ENCODE measurements at regions not wholly inside any gene's neighbourhood (a gene's known extent, or its start where the extent isn't known, plus 50 kb on each side); places are given as distances from the start of the nearest gene placed in this dataset.

DNA sequence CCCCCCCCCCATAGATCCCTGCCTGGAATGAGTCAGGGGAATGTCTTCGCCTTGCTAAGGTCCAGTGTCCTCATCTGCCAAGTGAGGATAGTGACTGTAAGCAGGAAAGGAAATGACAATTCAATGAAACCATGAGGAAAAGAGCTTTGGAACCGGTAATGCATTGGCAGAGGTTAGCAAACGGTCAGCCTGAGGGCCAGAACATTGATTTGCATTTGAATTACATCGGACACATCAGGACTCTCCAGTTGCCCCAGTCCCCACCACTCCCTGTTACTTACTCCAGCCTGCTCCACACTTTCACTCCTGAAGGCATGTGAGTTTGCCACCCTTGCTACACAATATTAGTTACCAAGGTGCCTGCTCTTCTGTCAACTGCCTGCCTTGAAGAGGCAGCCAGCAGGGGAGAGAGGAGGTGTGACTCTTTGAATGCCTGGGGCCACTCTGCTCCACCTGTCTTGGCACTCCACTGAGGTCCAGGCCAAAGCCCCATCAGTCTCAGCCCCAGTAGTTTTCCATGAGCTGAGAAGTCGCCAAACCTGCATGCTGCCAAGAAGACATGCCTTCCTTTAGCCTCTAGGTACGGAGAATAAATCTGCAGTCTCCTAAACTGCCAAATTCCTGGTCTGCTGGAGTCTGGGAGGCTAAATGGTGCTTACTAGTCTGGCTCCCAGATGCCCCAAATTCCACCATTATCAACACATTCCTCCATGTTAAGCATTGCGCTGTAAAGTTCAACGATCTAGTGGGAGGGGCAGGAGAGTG lies 191.7 kb upstream of the TLE3 start:
- no peak for DNase-seq

DNA sequence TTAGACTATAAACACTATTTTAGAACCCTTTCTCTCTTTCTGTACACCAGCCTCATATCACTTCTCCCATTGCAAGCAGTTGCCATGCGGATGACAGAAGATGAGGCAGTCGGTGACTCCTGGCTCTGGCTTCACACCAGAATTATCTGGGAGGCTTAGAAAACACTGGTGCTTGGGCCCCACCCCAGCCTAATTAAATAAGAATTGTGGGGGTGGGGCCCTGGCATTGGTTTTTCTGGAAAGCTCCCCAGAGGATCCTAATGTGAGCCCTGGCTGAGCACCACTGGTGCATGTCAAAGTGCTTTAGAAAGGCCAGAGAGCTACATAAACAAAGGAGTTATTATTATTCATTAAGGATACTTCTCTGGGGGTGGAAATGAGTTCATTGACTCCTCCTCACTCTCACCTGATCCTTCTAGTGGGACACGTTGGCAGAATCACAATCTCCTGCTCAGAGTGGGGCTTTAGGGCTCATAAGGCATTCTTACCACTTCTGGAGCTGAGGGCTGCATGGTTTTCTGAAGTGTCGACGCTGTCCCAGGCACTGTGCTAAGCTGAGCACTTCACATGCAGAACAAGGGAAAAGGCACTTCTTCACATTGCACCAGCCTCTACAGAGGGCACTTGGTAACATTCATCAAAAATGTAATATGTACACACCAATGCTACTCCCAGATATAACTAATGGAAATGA lies 188.5 kb upstream of the TLE3 start:
- DNase-seq, result no peak

DNA sequence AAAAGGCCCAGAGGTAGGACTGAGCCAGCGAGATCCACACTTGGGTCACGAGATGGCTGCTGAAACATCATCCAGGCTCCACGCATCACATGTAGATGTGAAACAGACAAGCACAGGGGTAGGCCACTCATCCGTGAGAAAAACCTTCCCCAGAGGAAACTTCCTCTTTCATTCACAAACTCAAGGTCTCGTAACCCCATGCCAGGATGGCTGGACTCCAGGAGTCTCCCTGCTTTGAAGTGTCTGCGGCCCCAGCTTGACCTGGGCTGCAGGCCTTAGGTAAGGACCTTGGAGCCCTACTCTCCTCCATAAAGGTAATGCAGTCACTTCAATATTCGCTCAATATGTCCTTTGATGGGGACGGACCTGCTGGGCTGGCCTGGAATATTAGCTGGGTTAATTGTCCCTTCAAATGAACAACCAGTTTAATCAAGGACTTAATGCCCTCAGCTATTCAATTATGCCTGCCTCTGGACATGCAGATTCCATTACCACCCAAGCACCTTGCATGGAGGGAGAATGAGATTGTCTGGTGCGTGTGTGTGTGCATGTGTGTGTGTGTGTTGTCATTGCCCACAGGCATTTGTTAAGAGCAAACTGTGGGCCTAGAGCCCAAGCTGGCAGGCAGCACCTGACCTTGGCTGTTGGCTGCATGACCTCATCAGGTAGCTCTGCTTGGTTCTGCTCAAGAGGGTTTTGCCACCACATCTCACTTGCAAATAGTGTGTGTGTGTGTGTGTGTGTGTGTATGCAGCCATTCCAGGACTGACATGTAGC lies 186.9 kb upstream of the TLE3 start:
- DNase-seq, result peak in 5 of 56 donors; percentile 18 to 51 (median 26)

DNA sequence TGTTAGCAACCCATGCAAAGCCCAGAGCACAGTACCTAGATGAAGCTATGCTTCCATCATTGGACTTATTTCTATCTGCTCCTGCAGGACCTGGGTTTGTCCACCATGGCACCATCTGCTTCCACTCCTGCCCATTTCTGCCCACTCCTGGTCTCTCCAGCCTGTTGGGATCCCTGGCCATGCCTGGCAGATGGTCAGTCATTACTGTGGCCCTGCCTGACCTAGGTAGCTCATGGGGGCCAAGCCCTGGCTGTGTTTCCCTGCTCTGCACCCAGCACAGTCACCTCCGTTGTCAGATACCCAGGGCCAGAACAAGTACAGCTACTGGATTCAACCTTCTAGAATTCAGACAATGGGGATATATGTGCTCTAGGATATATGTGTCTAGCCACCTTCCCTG lies 185.8 kb upstream of the TLE3 start:
- no peak for DNase-seq

DNA sequence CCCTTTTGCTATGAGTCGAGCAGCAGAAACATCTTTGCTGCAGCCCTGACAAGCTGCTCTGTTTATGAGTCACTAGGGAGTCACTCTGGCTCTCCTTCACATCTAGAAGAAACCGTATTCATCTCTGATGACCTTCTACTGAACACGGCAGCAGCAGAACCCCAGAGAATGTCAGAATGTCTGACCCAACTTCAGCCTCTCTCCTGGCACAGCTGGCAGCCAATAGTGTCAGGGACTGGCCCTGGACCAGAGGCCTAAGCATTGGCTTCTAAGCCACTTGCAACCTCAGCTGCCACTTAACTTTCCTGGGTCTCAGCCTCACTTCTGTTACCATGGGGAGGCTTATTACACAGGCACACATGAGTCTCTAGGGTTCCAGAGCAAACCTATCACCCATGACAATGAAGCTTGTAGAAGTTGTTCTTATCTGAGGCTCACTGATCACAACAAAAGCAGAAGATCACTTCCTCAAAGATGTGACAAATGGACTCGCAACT lies 184.1 kb upstream of the TLE3 start:
- DNase-seq, result no peak

DNA sequence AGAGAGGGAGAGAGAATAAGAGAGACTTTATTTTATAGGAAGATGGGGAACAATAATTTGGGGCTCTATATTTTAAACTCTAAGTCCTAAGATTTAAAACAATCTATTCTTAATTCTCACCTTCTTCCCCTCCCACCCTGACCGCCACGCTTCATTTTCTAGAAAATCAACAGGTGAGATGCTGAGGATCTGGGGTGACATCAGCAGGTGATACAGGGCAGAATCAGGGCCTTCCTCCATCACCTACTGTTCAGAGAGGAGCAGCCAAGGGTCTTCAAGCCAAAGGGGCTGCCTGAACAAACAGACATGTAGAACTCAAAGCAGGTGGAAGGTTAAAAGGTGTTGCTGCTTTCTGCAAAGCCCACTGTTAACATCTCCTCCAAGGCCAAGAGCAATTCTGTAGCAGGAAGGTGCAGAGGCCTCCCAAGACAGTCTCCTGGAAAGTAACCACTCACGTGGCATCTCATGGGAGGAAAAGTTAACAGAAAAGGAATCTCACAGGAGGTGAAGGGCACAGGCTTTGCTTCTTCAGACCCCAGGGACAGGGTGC lies 183.6 kb upstream of the TLE3 start:
- no peak for DNase-seq

DNA sequence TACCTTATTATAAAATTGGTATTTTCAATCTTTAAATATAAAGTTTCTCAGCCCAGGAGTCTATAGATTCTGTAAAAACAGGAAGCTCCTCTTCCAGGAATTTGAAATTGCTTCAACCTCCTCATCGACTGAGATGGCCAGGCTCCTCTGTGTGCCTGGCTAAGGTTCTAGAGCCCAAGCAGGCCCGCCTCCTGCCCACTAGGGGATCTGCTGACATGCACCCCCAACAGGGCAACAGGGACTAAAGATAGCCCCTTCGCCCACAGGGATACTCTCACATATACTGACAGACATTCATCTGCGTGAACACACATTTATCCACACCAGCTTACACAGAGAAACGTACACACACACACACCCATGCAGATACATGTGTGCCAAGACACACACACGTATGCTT lies 183.1 kb upstream of the TLE3 start:
- DNase-seq, result no peak

DNA sequence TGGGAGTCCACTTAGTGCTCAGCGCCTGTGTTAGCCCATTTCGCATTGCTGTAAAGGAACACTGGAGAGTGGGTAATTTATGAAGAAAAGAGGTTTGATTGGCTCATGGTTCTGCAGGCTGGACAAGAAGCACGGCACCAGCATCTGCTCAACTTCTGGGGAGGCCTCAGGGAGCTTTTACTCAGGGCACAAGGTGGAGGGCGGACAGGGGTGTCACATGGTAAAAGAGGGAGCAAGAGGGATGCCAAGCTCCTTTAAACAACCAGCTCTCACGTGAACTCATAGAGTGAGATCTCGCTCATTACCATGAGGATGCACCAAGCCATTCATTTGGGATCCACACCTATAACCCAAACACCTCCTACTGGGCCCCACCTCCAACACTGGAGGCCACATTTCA lies 181.4 kb upstream of the TLE3 start:
- DNase-seq, result no peak

DNA sequence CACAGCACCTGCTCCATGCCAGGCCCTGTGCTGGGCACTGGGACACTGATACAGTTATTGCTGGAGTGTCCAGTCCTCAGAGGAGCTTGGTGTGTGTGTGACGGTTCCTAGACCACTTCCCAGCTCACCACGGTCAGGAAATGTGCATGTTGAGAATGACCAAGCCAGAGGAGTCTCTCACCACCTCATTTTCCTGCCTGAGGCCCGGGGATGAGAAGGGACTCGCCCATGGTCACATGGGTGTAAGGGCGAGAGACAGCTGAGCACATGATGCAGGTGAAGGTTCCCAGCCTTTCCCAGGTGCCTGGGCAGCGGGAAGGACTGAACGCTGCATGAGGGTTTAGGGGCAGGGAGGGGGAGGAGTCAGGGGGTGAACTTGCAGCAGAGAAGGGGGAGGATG lies 180.9 kb upstream of the TLE3 start:
- DNase-seq, result no peak

DNA sequence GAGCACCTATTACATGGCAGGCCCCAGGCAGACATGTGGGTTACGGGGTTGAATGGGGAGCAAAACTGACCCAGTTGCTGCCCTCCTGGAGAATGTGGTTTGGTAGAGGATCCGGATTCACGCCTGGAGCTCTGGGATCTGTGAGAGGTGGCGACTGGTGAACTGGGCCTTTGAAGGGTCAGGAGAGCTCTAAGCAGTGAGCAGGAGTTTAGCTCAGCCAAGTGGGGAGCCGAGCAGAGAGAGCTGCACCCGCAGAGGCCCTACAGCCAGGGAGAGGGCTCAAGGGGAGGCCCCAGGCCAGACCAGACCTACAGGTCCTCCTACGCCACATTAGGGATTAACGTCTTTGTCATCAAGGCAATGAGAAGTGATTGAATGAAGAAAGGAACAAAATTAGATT lies 179.8 kb upstream of the TLE3 start:
- DNase-seq, result no peak

DNA sequence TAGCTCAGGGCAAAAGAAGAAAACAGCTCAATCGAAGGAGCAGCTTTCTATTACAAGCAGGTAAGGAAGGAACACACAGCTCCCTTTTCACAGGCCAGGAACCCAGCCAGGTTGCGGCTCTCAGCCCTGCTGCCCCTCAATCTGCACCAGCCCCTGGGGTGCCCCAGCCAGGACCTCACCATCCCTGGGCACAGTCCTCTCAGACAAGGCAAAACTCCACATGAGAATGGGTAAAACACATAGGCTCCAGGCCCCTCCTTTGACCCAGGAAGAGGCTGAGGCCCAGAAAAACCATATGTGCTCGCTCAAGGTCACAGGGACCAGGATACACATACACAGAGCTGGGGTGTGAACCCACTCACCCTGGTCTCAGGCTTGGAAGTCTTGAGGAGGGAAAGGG lies 178.7 kb upstream of the TLE3 start:
- DNase-seq, result no peak

DNA sequence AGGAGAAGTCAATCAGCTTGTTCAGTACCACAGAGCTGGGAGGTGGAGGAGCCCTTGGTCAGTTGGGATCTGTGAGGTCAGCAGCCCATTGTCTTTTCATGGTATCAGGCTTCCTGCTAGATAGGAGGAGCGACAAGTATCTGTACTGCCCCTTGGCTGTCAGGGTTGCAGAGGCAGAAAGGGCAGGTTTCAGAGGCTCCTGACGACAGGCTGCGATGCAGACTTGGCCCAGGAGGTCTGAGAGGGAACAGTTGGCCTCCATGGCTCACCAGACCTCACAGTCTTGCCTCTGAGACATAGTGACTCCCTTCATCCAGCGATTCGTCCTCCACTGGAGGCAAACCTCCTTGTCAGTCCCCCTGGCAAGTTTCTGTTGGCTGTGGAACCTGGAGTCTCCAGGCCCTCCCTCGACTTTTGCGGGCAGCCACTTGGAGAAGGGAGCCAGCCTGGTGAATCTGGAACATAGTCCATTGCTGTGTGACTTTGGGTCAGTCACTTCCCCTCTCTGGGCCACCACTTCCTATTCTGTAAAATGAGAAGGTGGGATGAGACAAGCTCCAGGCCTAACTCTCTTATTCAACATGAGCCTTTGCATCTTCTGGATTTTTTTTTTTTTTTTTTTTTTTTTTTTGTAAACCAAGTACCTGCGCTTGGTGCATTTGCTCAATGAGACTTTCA lies 177.9 kb upstream of the TLE3 start:
- no peak for DNase-seq

DNA sequence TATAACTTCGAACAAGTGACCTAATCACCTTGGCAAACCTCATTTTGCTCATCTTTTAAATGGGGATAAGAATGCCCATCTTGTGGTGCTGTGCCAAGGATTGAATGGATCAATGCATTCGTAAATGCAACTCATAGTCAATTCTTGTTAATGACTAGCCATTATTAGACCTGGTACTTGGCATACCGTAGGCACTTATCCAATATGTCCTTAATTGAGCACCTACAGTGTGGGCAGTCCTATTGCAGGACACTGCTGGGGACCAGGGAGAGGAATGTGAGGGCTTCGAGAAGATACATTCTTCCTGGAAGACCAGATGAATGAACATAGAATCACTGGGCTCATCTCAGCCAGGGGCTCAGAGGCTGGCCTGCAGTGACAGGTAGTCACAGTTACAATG lies 177.2 kb upstream of the TLE3 start:
- DNase-seq, result no peak

DNA sequence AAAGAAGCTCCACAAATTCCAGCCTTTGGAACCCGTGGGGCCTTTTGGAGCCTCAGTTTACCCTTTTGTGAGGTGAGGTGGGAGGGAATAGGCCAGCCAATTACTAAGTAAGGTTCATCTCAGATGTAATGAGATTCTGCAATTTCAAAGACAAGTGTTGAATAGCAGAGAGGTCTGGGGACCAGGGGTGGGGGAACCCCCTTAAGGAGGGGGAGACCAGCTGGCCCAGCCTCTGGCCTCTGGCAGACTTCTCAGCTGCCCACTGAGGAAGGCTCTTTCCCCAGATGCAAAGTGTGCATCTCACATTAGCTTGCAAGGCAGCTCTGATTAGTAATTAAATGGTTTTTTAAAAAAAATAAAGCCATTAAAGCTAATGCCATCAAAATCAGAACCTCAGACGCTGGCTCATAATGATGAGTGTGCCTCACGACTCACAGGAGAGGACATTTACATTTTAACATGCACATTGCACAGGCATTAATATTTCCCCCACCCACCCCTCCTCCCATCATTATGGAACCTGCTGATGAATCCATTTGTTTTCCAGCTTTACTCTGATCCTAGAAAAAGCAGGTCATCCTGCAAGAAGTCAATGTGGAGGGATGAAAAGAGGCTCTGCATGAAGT lies 176.7 kb upstream of the TLE3 start:
- no peak for DNase-seq

DNA sequence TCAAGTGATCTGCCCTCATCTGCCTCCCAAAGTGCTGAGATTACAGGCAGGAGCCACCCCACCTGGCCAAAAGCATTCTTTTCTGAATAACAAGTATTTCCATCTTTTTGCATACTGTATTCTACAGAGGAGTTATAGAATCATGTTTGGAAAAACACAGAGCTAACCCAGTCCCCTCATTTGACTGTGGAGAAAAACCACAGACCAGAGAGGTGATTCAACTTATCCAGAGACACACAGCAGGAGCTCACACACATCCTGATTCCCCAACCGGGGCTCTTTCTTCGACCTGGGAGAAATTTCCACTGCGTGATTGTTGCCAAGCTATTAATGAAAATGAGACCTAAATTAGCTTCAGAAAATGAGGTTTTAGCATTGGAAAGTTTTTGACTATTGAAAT lies 176.1 kb upstream of the TLE3 start:
- DNase-seq, result no peak

DNA sequence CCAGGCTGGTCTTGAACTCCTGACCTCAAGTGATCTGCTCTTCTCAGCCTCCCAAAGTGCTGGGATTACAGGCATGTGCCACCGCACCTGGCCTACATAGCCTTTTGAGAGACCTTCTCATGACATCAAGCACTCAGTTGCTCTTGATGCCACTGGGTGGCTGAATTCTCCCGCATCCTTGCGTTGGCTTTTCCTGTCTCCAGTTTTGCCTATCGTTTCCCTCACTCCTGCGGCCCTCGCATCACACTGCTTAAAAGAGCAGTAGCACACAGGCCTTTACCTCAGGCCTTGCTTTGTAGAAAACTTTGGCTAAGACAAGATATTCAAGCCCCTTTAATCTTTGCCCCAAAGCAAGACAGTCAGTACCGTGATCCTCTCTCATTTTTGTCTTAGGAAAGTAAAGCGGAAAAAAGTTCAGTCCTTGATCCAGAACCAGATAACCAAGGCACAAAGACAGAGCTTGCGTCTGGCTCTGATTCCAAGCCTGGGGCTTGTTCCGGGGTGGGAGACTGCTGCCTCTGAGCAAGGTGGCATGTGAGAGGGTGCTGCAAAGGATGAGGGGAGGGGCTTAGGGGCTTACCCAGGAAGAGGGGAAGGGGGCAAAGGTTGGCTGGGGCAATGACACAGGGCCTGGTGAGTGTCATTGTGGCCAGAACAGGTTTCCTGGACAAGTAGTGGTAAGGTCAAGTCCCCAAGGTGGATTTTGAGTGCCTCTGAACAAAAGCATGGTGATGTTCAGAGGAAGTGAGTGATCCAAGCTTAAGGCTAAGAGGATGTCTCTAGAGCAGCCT lies 175.0 kb upstream of the TLE3 start:
- no peak for DNase-seq

DNA sequence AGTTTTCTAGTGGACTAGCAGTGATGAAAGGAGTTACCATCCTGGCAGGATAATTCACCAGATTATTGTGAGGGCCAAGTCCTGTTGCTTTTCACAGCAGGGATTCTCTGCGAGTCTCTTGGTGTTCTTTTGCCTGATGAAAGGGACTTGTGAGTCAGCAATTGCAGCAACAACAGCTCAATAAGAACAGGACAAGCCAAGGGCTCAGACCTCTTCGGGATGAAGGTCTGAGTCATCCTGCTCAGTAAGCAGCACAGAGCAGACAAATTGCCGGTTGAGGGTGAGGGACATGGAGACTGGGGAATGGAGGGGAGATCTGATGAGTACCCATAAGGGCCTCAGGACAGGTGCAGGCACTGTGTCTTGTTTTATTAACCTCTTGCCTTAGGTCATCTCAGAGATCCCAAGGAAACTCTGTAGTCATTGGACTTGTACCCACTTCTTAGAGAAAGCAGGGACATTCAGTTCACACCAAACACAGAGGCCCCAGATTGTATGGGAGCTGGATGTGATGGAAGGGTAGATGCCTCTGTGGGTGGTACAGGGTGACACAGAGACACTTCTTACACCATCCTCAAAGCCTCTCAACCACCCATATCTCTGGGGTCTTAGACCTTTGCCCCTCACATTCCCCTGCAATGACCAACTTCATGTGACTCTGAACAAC lies 173.8 kb upstream of the TLE3 start:
- peak in 5 of 56 donors; percentile 15 to 53 (median 23) for DNase-seq

DNA sequence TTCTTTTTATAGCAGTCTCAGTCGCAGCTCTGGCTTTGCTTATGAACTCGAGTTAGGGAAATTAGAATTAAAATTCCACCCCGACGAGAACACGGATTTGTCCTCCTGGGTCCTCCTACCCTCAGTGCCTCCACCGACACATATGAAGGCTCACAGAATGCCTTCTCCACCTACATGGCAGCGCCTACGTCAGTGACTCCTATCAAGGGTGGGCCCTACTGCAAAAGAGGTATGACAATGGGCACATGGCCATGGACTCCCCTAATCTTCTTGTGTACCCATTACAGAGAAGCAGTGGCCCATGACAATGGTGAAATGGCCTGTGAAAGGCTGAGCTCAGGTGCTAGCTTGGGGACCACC lies 173.0 kb upstream of the TLE3 start:
- DNase-seq, result no peak

DNA sequence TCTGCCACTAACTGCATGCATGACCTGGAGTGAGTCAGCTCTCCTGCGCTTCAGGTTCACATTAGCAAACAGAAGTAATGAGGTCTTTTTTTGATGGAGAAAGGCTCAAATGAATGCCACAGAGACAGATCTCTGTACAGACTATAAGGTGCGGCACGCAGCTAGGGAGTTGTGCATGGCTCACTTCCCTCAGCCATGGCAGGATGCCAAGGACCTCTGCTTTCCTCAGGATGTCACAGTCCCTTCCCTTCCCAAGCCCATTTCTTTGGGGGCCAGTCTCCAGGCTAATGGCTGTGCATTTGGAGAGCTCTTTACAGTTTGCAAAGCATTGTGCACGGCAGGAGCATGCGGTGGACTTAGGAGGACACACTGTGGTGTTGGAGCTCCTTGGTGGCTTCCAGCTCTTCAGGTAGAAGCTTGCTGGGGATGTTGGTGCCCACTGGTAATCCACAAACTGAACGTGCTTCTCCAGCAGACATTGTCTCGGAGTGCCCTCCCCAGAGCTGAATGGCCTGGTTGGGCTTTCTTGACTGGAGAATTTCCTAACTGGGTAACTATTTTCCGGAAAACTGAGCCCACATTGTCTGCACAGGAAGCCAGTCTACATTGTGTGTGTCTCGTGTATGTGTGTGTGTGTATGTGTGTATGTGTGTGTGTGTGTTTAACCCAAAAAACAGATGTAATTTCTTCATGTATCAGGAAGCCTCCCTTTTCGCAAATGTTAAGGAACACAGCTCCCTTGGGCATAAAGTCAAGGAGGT lies 172.5 kb upstream of the TLE3 start:
- DNase-seq, result no peak

All from amygdala (tissue), 56 donors.